DMS53 (cell line): ENCODE measurements at regions not wholly inside any gene's neighbourhood (a gene's known extent, or its start where the extent isn't known, plus 50 kb on each side); places are given as distances from the start of the nearest gene placed in this dataset.
"Not testable (repeated sequence)": the region's sequence is repeated elsewhere in the genome, so short reads cannot be mapped to it uniquely, and the experiment has no call there.

Source experiments
- DNase-seq: peaks from one replicate; lab custom pipeline; 2025; lab: John Stamatoyannopoulos, UW

GRCh38 chr13:81659984-81660383 lies 1319.1 kb upstream of the SPRY2 start:
- DNase-seq, result no peak

DNA sequence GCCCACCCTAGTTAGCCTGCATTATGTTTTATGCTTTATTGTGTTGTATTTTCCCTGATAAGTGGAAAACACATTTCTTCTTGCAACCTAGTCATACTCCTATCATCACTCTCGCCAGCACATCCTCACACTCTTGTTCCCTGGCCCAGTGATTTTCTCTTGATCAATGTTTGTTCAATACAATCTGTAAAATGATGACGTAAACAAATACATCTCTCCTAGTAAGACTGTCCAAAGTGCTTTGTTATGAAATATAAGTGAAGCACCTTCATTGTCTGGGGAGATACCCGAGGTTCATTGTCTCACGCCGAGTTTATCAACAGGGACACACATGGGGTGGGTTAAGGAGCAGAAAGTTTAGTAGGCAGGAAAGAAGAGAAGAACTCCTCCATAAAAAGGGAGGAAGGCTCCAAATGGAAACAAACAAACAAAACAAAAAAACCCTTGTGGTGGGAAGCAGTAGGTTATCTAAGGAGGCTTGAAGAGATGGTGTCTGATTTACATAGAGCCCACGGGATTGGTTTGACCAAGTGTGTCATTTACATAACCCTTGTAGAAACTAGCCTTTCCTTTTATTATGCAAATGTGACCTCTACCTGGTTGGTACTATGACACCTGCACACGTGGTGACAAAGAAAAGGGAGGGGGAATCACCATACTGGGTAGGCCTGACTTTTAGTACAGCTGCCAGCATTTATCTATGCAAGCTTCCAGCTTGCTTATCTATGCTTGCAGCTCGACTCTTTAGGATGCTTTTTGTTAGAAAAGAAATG lies 1317.9 kb upstream of the SPRY2 start:
- DNase-seq, result peak; percentile 0

GRCh38 chr13:81639984-81640582 lies 1299.2 kb upstream of the SPRY2 start:
- DNase-seq, result peak; percentile 39

GRCh38 chr13:81637457-81637856 lies 1296.5 kb upstream of the SPRY2 start:
- DNase-seq, result no peak

DNA sequence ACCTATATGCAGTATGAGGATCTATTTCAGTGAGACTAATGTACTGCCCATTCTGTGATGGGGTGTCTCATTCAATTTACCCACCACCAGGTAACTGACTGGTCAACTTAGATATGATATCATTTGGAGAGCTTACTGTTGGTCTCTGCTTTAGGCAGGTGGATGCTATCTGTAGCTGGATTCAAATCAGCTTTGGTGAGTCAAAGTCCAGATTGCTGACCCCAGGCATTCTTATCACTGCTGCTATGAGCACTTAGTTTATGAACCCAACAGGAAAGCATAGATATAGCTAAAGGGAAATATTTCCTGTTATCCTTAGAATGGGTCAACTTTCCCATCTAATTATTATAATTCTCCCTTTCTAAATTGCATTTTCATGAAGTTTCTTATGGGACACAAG lies 1295.2 kb upstream of the SPRY2 start:
- no peak for DNase-seq

- DNase-seq, result no peak
These were observed 1274.1 kb upstream of the SPRY2 start for GRCh38 chr13:81615031-81615430.

GRCh38 chr13:81610644-81611043 lies 1269.7 kb upstream of the SPRY2 start:
- no peak for DNase-seq

DNA sequence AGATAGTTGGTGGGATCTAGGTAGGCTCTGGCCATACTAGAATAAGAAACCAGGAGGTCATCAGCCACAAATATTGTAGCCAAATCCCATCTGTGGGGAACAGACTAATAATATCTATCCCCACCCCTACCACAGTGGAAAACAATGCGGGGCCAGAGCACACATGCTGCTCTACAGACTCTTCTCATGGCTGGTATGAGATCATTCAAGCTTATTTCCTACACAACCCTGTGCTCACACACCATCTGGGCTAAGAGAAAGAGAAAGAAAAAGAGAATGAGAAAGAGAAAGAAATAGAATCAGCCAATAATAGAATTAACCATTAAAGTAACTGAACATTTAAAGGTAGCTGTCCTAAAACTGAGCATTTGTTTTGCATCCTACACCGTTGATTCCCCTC lies 1268.4 kb upstream of the SPRY2 start:
- DNase-seq, result no peak

DNA sequence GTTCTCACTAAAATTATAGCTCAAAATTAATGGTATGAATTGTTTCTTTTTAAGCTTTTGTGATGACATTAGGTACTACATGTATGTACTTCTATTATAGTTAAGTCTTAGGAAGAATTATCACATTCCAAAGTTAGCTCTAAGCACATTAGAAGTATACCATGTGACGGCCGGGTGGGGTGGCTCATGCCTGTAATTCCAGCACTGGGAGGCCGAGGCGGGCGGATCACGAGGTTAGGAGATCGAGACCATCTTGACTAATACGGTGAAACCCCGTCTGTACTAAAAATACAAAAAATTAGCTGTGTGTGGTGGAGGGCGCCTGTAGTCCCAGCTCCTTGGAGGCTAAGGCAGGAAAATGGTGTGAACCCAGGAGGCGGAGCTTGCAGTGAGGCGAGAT lies 1265.1 kb upstream of the SPRY2 start:
- DNase-seq, result no peak

DNA sequence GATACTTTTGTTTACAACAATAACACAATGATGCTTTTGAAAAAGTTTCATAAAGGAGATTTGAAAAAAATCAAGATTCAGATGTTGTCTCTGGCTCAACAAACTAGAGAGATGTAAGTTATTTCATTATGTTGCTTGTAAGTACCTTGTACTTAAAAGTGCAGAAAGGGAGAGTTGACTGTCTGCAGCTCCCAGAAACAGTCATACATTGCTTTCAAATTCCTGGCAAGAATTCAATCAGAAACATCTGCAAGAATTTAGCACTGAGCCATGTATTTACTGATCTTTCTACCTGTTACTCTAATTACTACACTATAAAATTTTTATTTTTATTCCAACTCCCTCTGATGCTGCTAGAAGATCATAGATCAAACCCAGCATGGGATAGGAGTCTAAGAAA lies 1261.3 kb upstream of the SPRY2 start:
- DNase-seq, result no peak

DNA sequence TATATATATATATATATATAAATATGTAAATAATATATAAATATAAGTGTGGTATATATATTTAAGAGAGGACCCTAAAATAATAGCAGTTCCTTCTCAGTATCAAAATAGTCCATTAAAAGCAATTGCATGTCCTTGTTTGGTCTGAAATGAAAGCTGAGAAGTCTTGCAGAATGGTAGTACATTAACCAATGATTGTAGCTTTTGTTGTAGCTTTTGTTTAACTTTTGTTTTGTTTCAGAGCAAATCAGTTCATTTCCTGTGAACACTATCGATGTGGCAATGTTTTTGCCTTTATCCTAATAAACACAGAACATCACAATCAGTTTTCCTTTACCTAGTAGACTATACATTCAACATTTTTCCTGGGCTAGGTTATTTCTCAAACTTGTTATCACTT lies 1256.2 kb upstream of the SPRY2 start:
- DNase-seq, result no peak

DNA sequence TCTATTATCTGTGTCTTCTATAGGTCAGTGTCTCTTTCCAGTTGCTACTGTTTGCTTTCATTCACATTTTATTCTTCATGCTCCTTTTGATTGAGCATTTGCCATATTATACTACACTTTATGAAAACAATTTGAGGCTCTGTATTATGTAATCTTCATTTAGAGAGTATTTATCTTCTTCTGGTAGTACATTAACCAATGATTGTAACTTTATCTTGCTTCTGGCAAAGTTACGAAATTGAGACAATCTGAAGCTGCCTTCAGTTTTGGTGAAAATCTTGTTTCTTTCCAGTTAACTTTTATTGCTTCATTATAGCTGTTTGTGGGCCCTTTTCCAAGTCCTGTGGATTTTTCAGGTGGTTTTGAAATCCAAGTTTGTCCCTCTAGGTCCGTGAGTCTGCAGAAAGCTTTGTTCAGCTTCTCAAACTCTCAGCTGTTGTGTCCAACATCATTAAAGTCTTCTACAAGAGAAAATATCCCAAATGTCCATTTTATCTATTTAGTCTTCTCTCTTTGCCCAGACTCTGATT lies 1255.4 kb upstream of the SPRY2 start:
- DNase-seq, result no peak

DNA sequence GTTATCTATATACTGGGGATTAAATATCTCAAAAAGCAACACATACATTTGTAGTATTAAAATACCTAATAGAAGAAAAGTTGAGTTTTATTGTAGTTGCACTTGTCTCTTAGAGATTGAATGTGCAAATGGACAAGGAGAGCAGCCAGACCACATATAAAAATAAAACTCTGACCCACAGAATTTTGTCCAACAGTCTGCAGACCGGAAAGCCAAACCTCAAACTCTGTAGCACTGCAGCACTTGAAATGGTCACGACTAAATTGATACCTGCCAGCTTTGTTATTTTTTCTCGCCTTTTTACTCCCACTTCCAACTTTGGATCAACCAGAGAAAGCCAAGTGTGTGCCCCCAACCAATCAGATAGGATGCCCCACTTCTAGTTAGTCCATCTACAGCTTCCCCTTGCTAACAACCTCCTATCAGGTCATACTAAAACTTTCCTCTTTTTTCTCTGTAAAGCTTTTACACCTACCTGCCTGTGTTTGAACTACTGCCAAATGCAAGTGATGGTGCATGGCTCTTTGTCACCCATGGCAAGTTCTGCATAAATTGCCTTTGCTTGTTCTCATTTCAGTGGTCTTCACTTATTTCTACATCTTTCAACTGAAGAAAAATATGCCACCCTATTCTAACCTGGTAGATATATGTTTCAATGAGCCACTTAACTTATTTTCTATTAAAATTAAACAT lies 1250.7 kb upstream of the SPRY2 start:
- no peak for DNase-seq

- DNase-seq, result no peak
These were observed 1241.5 kb upstream of the SPRY2 start for GRCh38 chr13:81582381-81582780.

DNA sequence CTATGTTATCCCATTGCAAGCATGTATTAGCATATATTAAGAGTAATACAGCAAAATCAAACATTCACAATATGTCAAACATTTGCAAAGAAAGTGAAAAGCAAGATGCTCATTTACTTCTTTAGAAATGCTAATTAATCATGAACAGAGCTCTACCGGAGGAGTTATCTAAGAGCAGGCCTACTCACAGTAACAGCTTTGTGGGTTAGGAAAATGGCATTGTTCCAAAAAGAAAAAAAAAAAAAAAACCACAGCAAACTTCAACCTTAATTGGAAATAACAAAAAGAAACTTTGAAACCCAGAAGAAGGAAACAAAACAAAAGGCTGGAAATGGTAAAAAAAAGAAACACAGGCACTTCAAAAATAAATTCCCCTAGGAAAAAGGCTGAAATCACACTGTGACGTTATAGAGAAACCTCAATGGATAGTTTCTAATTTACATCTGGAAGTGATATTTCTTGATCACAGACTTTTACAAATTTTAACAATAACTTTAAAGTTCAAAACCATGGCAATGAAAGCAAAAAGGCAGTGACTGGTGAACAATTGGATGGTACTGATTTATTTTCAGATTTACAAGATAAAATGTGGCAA lies 1236.8 kb upstream of the SPRY2 start:
- no peak for DNase-seq

DNA sequence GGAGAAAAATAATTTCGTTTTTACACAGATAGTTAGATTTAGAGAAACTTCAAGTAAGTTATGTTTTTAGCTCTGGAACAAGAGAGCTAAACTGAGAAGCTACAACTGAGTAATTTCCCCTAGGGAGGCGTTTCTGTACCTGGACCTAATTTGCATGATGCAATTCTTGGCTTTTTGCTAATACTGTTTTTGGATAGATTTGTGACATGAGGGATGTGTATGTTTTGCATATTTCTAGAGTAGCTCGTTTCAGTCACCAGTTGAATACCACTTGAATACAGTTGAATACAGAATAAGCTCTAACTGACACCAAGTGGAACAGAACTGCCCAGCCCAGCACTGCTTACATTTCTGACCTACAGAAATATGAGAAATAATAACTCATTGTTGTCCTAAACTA lies 1227.9 kb upstream of the SPRY2 start:
- no peak for DNase-seq

DNA sequence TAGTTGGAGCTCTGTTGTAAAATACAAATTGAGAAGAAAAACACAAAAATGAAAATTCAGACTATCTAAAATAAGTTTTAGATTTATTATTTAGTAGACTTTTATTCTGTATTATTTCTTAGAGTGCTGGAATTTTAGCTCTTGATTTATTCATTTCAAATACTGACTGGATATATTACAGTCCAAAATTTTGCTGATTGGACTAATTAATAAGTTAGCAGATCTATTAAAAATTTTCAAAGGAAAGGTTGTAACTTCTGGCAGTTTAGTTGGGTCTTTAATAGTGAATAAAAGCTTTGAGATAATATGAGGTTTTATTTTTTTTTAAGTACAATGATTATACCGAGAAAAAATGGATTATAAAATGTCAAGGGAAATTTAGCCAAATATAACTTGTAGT lies 1224.9 kb upstream of the SPRY2 start:
- DNase-seq, result no peak

DNA sequence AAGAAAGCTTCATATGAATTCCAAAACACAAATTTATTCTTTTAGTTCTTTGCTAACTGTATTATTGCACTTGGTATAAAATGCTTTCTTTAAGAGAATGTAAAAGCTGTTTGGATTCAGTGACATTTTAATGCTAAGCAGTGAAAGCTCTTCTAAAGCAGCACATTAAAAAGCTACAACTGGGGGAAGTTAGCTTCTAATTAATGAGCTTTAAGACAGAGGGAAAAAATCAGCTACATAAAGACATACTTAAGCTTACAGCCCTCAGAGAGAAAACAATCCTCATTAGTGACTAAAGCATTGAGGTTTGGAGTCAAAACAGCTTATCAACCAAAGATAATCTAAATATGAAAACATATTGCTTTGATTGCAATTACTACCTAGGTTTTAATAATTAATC lies 1222.2 kb upstream of the SPRY2 start:
- no peak for DNase-seq

DNA sequence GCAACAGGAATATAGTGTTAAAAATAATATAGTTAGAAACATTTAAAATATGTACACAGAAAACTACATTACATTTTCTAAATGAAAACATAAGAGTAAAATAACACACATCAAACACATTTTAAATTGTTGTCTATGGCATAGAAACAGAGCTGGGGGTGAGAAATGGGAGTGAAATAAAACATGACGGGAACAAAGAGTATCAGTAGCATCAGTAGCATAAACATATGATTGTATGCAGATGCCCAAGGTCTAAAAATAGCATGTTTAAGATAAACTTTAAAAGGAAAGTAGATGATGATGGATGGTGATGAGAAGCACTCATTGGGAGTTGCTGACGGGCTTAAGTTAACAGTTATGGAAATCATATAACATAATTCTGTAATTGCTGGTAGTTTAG lies 1221.7 kb upstream of the SPRY2 start:
- DNase-seq, result no peak

DNA sequence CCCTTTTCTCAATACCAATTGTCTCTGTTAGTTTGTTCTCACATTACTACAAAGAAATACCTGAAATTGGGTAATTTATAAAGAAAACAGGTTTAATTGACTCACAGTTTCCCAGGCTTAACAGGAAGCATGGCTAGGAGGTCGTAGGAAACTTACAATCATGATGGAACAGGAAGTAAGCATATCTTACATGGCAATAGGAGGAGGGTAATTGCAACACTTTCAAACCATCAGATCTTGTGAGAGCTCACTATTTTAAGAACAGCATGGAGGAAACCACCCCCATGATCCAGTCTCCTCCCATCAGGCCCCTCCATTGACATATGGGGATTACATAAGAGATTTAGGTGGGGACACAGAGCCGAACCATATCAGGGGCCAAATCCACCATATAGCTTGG lies 1210.1 kb upstream of the SPRY2 start:
- no peak for DNase-seq

DNA sequence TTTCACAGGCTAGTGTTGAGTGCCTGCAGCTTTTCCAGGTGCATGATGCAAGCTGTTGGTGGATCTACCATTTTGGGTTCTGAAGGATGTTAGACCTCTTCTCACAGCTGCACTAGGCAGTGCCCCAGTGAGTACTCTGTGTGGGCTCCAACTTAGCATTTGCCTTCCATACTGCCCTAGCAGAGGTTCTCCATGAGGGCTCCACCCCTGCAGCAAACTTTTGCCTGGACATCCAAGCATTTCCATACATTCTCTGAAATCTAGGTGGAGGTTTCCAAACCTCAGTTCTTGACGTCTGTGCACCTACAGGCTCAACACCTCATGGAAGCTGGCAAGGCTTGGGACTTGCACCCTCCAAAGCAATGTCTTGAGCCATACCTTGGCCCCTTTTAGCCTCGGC lies 1205.4 kb upstream of the SPRY2 start:
- DNase-seq, result not testable (repeated sequence)

GRCh38 chr13:81540777-81541176 lies 1199.9 kb upstream of the SPRY2 start:
- peak; percentile 16 for DNase-seq

DNA sequence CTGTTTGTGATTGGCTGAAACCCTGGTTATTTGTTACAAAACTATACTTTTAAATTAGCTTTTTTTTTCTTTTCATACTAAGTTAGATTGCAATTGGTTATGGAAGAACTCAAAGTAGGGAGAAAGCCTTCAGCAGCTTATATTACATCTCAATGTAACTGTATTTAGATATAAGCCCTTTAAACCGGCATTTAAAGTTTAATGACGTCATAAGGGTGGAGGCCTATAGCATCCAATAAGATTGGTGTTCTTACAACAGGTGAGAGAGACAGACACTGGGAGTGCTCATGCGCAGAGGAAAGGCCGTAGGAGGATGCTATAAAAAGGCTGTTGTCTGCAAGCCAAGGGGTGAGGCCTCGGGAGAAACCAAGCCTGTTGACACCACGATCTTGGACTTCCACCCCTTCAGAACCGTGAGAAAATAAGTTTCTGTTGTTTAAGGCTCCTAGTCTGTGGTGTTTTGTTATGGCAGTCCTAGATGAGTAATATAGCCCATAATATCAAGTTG lies 1198.8 kb upstream of the SPRY2 start:
- DNase-seq, result no peak
